HG02885 (cell line): ENCODE measurements at regions not wholly inside any gene's neighbourhood (a gene's known extent, or its start where the extent isn't known, plus 50 kb on each side); places are given as distances from the start of the nearest gene placed in this dataset.
A peak's percentile ranks its signal among the peaks of the same experiment; 100 is the strongest.

Experiments
- ATAC-seq: cut with Tn5 transposase; IDR thresholded peaks from one replicate; pipeline ENCODE4 v1.9.1; 2021; ENCODE audit warnings: mild to moderate bottlenecking; ENCODE audit not compliant: unreplicated experiment, poor library complexity

GRCh38 chr5:9947225-9947714 lies 302.4 kb downstream of the ATPSCKMT start:
- ATAC-seq = peak; percentile 54

GRCh38 chr5:9932770-9933169 lies 302.6 kb upstream of the TAS2R1 start:
- no peak for ATAC-seq

GRCh38 chr5:9930156-9930555 lies 300.0 kb upstream of the TAS2R1 start:
- no peak for ATAC-seq

GRCh38 chr5:9928326-9928725 lies 298.2 kb upstream of the TAS2R1 start:
- ATAC-seq = no peak

- ATAC-seq = no peak
Observed at GRCh38 chr5:9927521-9927997, 297.4 kb upstream of the TAS2R1 start.

- no peak for ATAC-seq
Observed at GRCh38 chr5:9927106-9927505, 297.0 kb upstream of the TAS2R1 start.

GRCh38 chr5:9924614-9925013 lies 294.5 kb upstream of the TAS2R1 start:
- peak; percentile 68 for ATAC-seq

GRCh38 chr5:9922719-9923118 lies 292.6 kb upstream of the TAS2R1 start:
- no peak for ATAC-seq

GRCh38 chr5:9920697-9921096 lies 290.5 kb upstream of the TAS2R1 start:
- no peak for ATAC-seq

GRCh38 chr5:9919306-9920030 lies 289.3 kb upstream of the TAS2R1 start:
- ATAC-seq = no peak

- no peak for ATAC-seq
Observed at GRCh38 chr5:9905661-9906060, 275.5 kb upstream of the TAS2R1 start.

GRCh38 chr5:9903801-9904200 lies 273.6 kb upstream of the TAS2R1 start:
- no peak for ATAC-seq

GRCh38 chr5:9898319-9898718 lies 268.2 kb upstream of the TAS2R1 start:
- no peak for ATAC-seq

- no peak for ATAC-seq
Observed at GRCh38 chr5:9895302-9895645, 265.1 kb upstream of the TAS2R1 start.

- ATAC-seq = no peak
Observed at GRCh38 chr5:9894571-9895301, 264.6 kb upstream of the TAS2R1 start.

GRCh38 chr5:9892696-9893095 lies 262.5 kb upstream of the TAS2R1 start:
- ATAC-seq = no peak

- ATAC-seq = no peak
Observed at GRCh38 chr5:9889511-9889910, 259.4 kb upstream of the TAS2R1 start.

- no peak for ATAC-seq
Observed at GRCh38 chr5:9888501-9888901, 258.4 kb upstream of the TAS2R1 start.

- no peak for ATAC-seq
Observed at GRCh38 chr5:9885164-9885563, 255.0 kb upstream of the TAS2R1 start.

GRCh38 chr5:9878206-9878605 lies 248.1 kb upstream of the TAS2R1 start:
- no peak for ATAC-seq

GRCh38 chr5:9877488-9877887 lies 247.3 kb upstream of the TAS2R1 start:
- ATAC-seq = no peak

- ATAC-seq = no peak
Observed at GRCh38 chr5:9876451-9876850, 246.3 kb upstream of the TAS2R1 start.
